G401 (cell line): ENCODE measurements at regions not wholly inside any gene's neighbourhood (a gene's known extent, or its start where the extent isn't known, plus 50 kb on each side); places are given as distances from the start of the nearest gene placed in this dataset.
"Not testable (repeated sequence)": the region's sequence is repeated elsewhere in the genome, so short reads cannot be mapped to it uniquely, and the experiment has no call there.

Source experiments
- DNase-seq: peaks from one replicate; pipeline ENCODE4 v3.0.0-alpha.2; 2015; ENCODE audit warnings: low spot score
- in situ Hi-C: cut with HindIII; loops from 2 replicates; pipeline ENCODE4 v1.10.0; 2016; ENCODE audit warnings: low sequenced_read_pairs, mixed read lengths

- DNase-seq, result no peak
- in situ Hi-C loops, result no loop called here
Measured at GRCh38 chr10:105585171-105585570, 944.1 kb downstream of the SORCS3 start.

GRCh38 chr10:105579112-105579511, 938.0 kb downstream of the SORCS3 start:
- in situ Hi-C loops, result no loop called here
- no peak for DNase-seq

GRCh38 chr10:105577865-105578607, 936.9 kb downstream of the SORCS3 start:
- in situ Hi-C loops, result no loop called here
- DNase-seq, result no peak

GRCh38 chr10:105559333-105560097, 918.4 kb downstream of the SORCS3 start:
- in situ Hi-C loops, result no loop called here

GRCh38 chr10:105550453-105550852, 909.4 kb downstream of the SORCS3 start:
- in situ Hi-C loops, DNase-seq: not testable (repeated sequence)

More at GRCh38 chr10:105559333-105560097, 918.4 kb downstream of the SORCS3 start:
- DNase-seq, result no peak

- DNase-seq, result no peak
- in situ Hi-C loops, result no loop called here
Measured at GRCh38 chr10:105549731-105550130, 908.6 kb downstream of the SORCS3 start.

GRCh38 chr10:105545101-105545500, 904.0 kb downstream of the SORCS3 start:
- no peak for DNase-seq
- in situ Hi-C loops, result no loop called here

GRCh38 chr10:105540381-105540780, 899.3 kb downstream of the SORCS3 start:
- in situ Hi-C loops, result no loop called here

GRCh38 chr10:105538874-105539273, 897.8 kb downstream of the SORCS3 start:
- in situ Hi-C loops, result no loop called here
- DNase-seq, result no peak

More at GRCh38 chr10:105540381-105540780, 899.3 kb downstream of the SORCS3 start:
- no peak for DNase-seq

GRCh38 chr10:105535478-105535877, 894.4 kb downstream of the SORCS3 start:
- in situ Hi-C loops, result no loop called here
- DNase-seq, result no peak

GRCh38 chr10:105534086-105534485, 893.0 kb downstream of the SORCS3 start:
- DNase-seq, result no peak
- in situ Hi-C loops, result no loop called here

GRCh38 chr10:105516511-105516910, 875.4 kb downstream of the SORCS3 start:
- no peak for DNase-seq
- in situ Hi-C loops, result no loop called here

GRCh38 chr10:105514106-105514505, 873.0 kb downstream of the SORCS3 start:
- no peak for DNase-seq
- in situ Hi-C loops, result no loop called here

- no peak for DNase-seq
- in situ Hi-C loops, result no loop called here
Measured at GRCh38 chr10:105509517-105509916, 868.4 kb downstream of the SORCS3 start.

GRCh38 chr10:105506262-105506661, 865.2 kb downstream of the SORCS3 start:
- DNase-seq, result no peak
- in situ Hi-C loops, result no loop called here

- in situ Hi-C loops, result no loop called here
- DNase-seq, result no peak
Measured at GRCh38 chr10:105503714-105504113, 862.6 kb downstream of the SORCS3 start.

GRCh38 chr10:105502058-105502457, 861.0 kb downstream of the SORCS3 start:
- no peak for DNase-seq
- in situ Hi-C loops, result no loop called here

GRCh38 chr10:105494944-105495343, 853.9 kb downstream of the SORCS3 start:
- in situ Hi-C loops, result no loop called here
- no peak for DNase-seq

- no peak for DNase-seq
- in situ Hi-C loops, result no loop called here
Measured at GRCh38 chr10:105494303-105494702, 853.2 kb downstream of the SORCS3 start.

GRCh38 chr10:105473170-105473569, 832.1 kb downstream of the SORCS3 start:
- in situ Hi-C loops, result no loop called here
- no peak for DNase-seq

GRCh38 chr10:105468759-105469158, 827.7 kb downstream of the SORCS3 start:
- no peak for DNase-seq
- in situ Hi-C loops, result no loop called here
